Kidney glomerular epithelial cell (primary cell): ENCODE measurements at regions not wholly inside any gene's neighbourhood (a gene's known extent, or its start where the extent isn't known, plus 50 kb on each side); places are given as distances from the start of the nearest gene placed in this dataset.

Experiments used
- DNase-seq: peaks from one replicate; lab custom pipeline; 2025; lab: John Stamatoyannopoulos, UW

- DNase-seq = no peak
These were observed 506.0 kb upstream of the FMR1 start for GRCh38 chrX:147405764-147406163.

GRCh38 chrX:147403040-147403439, 508.7 kb upstream of the FMR1 start:
- DNase-seq = no peak

- DNase-seq = no peak
These were observed 533.0 kb upstream of the FMR1 start for GRCh38 chrX:147378767-147379166.

- DNase-seq = no peak
These were observed 534.0 kb upstream of the FMR1 start for GRCh38 chrX:147377728-147378127.

- no peak for DNase-seq
These were observed 534.9 kb upstream of the FMR1 start for GRCh38 chrX:147376601-147377422.

GRCh38 chrX:147364896-147365295, 546.8 kb upstream of the FMR1 start:
- DNase-seq = no peak

GRCh38 chrX:147351644-147352043, 537.1 kb upstream of the CXorf51A start:
- no peak for DNase-seq

GRCh38 chrX:147343467-147343866, 528.9 kb upstream of the CXorf51A start:
- DNase-seq = no peak

GRCh38 chrX:147342197-147342596, 527.7 kb upstream of the CXorf51A start:
- no peak for DNase-seq

GRCh38 chrX:147340947-147341346, 526.4 kb upstream of the CXorf51A start:
- DNase-seq = no peak

- no peak for DNase-seq
These were observed 519.3 kb upstream of the CXorf51A start for GRCh38 chrX:147333821-147334220.

GRCh38 chrX:147322496-147322895, 508.0 kb upstream of the CXorf51A start:
- DNase-seq = peak; percentile 30

- no peak for DNase-seq
These were observed 500.9 kb upstream of the CXorf51A start for GRCh38 chrX:147315483-147315882.
